Ascending aorta (tissue), 2 donors: ENCODE measurements at regions not wholly inside any gene's neighbourhood (a gene's known extent, or its start where the extent isn't known, plus 50 kb on each side); places are given as distances from the start of the nearest gene placed in this dataset.
A peak's percentile ranks its signal among the peaks of the same experiment; 100 is the strongest.

Experiments used
- DNase-seq, 2 donors: peaks; one replicate each; pipeline ENCODE4 v3.0.0-alpha.2; 2019; ENCODE audit warnings: low spot score in 2 of 2
- H3K27ac ChIP-seq, 2 donors: fragments of 200-600 bp; sonication (generic); one replicate each; pipeline ENCODE4 v1.5.1; 2016 to 2017; ENCODE audit warnings: mild to moderate bottlenecking in 1 of 2
- H3K27me3 ChIP-seq: fragments of 200-600 bp; sonication (generic); one replicate; pipeline ENCODE4 v1.5.1; 2017
- H3K36me3 ChIP-seq, 2 donors: fragments of 200-600 bp; sonication (generic); one replicate each; pipeline ENCODE4 v1.5.1; 2016
- H3K4me1 ChIP-seq, 2 donors: fragments of 200-600 bp; sonication (generic); one replicate each; pipeline ENCODE4 v1.5.1; 2016 to 2017; ENCODE audit warnings: mild to moderate bottlenecking in 1 of 2
- H3K4me3 ChIP-seq, 2 donors: fragments of 200-600 bp; sonication (generic); one replicate each; pipeline ENCODE4 v1.5.1; 2016 to 2017; ENCODE audit warnings: mild to moderate bottlenecking in 1 of 2
- H3K9me3 ChIP-seq, 2 donors: fragments of 200-600 bp; sonication (generic); one replicate each; pipeline ENCODE4 v1.5.1; 2016
- intact Hi-C: fragments of 100-400 bp; cut with DNase I; formaldehyde crosslinking; loops from one replicate; pipeline ENCODE4 v1.15.1; 2023
- TF ChIP-seq, protein P1 (sequence below), 3 experiments: fragments of 200-600 bp in 2 of 3; fragments of 450-650 bp in 1 of 3; sonication (generic) in 2 of 3; IDR thresholded peaks; one replicate each; pipeline ENCODE4 v1.5.1; 2016 to 2019; ENCODE audit warnings: antibody characterized with exemption in 3 of 3, mild to moderate bottlenecking in 1 of 3, moderate library complexity in 1 of 3

DNA sequence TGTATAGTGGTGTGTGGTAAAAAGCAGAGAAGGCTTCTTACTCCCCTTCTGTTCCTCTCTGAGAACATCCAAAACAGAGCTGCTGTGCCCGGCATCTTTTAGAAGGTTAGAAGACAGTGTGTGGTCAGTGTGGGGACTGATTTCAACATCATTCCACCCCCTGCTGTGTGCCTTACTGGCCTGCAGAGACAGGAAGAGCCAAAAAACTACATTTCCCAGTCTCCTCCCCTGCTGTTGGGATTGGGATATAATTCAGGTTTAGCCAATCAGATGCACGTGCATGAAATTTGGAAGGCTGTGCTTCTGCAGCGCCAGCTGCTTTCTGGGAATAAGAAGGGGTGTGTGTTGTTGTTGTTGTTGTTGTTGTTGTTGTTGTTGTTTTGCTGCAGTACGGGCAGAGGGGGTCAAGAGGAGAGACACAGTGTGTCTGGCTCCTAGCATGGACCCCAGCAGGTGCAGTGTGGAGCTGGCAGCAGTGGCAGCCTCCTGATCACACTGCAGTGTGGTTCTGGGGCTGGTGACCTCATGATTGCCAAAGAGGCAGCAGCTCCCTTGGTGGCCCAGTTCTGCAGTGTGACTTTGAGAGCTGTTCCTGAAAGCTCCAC is 74.7 kb downstream of the MRPL14 start:
- DNase-seq, result no peak
- Histone ChIP-seq H3K9me3 (no peaks in the 10 kb centered on the region), H3K27me3 (no peaks in the 10 kb centered on the region), H3K4me1 (peaks cover 3 to 14% of the 10 kb centered on the region in 2 donors), H3K27ac (peak overlapping the region; percentile 34 to 80), H3K36me3 (no peaks in the 10 kb centered on the region), H3K4me3 (no peak overlapping the region)
- intact Hi-C loops, result no loop called here
- TF ChIP-seq, protein P1, sequence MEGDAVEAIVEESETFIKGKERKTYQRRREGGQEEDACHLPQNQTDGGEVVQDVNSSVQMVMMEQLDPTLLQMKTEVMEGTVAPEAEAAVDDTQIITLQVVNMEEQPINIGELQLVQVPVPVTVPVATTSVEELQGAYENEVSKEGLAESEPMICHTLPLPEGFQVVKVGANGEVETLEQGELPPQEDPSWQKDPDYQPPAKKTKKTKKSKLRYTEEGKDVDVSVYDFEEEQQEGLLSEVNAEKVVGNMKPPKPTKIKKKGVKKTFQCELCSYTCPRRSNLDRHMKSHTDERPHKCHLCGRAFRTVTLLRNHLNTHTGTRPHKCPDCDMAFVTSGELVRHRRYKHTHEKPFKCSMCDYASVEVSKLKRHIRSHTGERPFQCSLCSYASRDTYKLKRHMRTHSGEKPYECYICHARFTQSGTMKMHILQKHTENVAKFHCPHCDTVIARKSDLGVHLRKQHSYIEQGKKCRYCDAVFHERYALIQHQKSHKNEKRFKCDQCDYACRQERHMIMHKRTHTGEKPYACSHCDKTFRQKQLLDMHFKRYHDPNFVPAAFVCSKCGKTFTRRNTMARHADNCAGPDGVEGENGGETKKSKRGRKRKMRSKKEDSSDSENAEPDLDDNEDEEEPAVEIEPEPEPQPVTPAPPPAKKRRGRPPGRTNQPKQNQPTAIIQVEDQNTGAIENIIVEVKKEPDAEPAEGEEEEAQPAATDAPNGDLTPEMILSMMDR (IDR thresholded peaks at IDR 0.05), result no peak

DNA sequence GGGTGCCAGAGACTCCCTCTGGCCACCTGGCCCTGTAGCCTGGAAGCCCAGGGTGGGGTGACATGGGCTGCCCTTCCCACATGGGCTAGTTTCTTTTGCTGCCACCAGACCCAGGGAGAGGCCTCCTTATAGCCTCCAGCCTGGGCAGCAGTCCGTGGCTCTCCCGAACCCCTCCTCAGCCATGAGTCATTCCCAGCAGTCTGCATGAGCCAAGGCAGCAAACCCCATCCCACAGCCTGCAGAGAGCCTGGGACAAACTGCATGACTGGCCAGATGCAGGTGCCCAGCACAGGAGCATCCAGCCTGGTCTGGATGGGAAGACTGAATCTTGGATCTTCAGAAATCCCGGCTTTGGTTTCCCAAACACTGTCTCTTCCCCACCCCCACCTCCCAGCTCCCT is 75.7 kb downstream of the MRPL14 start:
- H3K9me3 ChIP-seq, result no peaks in the 10 kb centered on the region
- no peak overlapping the region for H3K4me3 ChIP-seq
- no peak for DNase-seq
- H3K36me3 ChIP-seq, result no peaks in the 10 kb centered on the region
- H3K27ac ChIP-seq, result peak overlapping the region; percentile 76 to 80
- peaks cover 3 to 13% of the 10 kb centered on the region in 2 donors for H3K4me1 ChIP-seq
- no peaks in the 10 kb centered on the region for H3K27me3 ChIP-seq
- intact Hi-C loops, result no loop called here
- TF ChIP-seq, protein P1 (IDR thresholded peaks at IDR 0.05), result no peak

DNA sequence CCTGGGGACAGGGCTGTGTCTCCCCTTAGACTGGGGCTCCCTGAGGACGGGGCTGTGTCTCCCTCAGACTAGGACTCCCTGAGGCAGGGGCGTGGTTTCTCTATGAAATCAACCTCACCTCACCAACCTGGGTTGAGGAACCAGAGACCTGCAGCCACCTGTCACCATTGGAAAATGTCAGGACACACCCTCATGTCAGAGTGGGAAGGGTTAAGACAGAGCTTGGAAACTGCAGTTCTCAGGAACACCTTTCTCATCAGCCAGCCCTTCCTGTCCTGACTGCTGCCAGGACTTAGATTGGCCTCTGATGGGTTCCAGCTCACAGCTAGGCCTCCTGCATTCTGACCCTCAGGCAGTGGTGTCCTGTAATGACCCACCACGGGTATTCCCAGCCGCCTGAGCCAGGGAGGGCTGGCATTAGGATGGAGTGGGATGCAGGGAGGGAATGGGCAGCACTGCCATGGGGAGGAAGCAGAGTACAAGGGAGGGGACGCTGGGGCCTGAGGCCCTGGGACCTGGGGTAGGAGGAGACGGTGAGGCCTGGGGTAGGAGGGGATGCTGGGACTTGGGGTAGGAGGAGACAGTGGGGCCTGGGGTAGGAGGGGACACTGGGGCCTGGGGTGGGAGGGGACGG is 76.3 kb downstream of the MRPL14 start:
- H3K36me3 ChIP-seq, result no peaks in the 10 kb centered on the region
- H3K9me3 ChIP-seq, result no peaks in the 10 kb centered on the region
- H3K27me3 ChIP-seq, result no peaks in the 10 kb centered on the region
- H3K4me3 ChIP-seq, result no peak overlapping the region
- intact Hi-C loops, result no loop called here
- no peak for DNase-seq
- TF ChIP-seq, protein P1 (IDR thresholded peaks at IDR 0.05), result no peak
- peaks cover 3 to 13% of the 10 kb centered on the region in 2 donors for H3K4me1 ChIP-seq
- peak overlapping the region; percentile 76 to 80 for H3K27ac ChIP-seq

DNA sequence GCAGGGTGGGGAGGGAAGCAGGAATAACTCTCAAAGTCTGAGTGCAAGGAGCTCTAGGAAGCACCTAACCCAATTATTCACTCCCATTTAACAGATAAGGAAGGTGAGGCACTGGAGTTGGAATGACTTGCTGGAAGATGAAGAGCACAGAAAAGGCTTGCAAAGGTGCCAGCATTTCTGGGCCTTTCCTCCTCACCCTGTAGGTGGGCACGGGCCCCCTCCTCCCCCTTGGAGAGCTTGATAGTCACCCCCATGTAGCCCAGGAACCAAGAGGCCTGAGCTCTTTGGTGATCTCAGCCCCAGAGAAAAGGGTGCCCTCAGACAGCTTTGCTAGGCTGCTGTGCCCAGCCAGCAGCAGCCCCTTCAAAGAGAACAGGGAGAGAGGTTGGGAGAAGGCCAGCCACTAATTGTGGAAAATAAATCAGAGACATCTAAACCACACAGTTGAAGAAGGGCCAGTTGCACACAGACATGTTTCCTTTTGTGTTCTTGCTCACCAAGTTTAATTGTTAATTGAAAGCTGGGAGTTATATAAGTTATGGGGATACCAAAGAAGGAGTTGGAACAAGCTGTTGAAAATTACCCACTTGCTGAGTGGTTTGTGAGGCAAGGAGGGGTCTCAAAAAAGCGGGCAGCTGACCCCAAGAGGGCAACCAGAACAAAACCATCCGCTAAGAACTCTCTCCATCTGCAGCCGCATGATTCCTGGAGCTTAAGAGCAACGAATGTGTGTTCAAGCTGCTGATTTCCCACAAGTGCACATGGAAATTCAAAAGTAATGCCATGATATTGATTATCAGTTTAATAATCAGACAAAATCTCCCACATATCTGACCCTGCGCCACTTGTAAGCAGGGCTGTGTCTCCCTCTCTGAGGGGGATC is 77.0 kb downstream of the MRPL14 start:
- H3K27me3 ChIP-seq, result no peaks in the 10 kb centered on the region
- H3K36me3 ChIP-seq, result no peaks in the 10 kb centered on the region
- H3K4me3 ChIP-seq, result no peak overlapping the region
- peaks cover 3 to 16% of the 10 kb centered on the region in 2 donors for H3K4me1 ChIP-seq
- peak overlapping the region; percentile 76 to 80 for H3K27ac ChIP-seq
- TF ChIP-seq, protein P1 (IDR thresholded peaks at IDR 0.05), result no peak
- H3K9me3 ChIP-seq, result no peaks in the 10 kb centered on the region
- DNase-seq, result no peak
- intact Hi-C loops, result no loop called here

DNA sequence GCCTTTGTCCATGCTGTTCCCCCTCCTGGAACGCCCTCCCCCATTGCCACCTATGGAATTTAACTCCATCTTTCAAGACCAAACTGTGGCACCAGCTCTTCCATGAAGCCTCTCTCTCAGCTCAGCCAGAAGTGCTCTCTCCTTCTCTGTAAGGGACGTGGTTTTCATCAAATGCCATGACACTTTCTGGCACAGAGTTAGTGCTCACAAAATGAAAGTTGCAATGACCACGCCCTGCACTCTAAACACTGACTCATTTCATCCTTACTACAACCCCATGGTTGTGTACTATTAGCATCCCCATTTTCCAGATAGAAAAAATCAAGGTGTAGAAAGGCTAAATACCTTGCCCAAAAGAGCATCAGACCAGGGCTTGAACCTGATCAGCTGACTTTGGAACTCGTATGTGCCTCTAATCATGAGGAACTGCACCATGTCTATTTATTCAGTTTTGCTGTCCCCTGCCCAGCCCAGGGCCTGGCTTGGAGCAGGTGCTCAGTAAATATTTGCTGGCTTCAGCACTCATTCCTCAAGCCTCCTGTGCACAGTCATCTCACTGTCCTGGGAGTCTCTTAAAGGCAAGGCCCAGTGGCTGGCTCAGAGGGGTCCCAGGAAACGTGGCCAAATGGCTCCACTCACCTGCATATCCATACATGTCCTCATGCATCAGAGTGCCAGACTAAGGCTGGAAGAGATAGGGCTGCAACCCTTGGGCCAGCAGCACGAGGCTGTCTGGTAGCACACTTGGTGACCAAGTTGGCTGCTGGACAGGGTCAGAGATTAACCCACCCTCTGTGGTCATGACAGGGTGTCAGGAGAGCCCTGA is 77.9 kb downstream of the MRPL14 start:
- H3K27ac ChIP-seq, result peak overlapping the region in 1 of 2 donors; percentile 15
- intact Hi-C loops, result no loop called here
- TF ChIP-seq, protein P1 (IDR thresholded peaks at IDR 0.05), result no peak

More for the DNA sequence above, 77.9 kb downstream of the MRPL14 start:
- H3K4me1 ChIP-seq, result peaks cover 3 to 16% of the 10 kb centered on the region in 2 donors
- no peaks in the 10 kb centered on the region for H3K27me3 ChIP-seq
- no peaks in the 10 kb centered on the region for H3K9me3 ChIP-seq
- no peak overlapping the region for H3K4me3 ChIP-seq
- DNase-seq, result no peak
- no peaks in the 10 kb centered on the region for H3K36me3 ChIP-seq
